Stimulated activated CD4-positive, alpha-beta T cell treated with anti-CD3 and anti-CD28 coated beads, Interleukin-4, amount 100 ng/mL, for 24 hours (primary cell): ENCODE measurements at regions not wholly inside any gene's neighbourhood (a gene's known extent, or its start where the extent isn't known, plus 50 kb on each side); places are given as distances from the start of the nearest gene placed in this dataset.

Experiments used
- DNase-seq: peaks from one replicate; pipeline ENCODE4 v3.0.0-alpha.2; 2020

DNA sequence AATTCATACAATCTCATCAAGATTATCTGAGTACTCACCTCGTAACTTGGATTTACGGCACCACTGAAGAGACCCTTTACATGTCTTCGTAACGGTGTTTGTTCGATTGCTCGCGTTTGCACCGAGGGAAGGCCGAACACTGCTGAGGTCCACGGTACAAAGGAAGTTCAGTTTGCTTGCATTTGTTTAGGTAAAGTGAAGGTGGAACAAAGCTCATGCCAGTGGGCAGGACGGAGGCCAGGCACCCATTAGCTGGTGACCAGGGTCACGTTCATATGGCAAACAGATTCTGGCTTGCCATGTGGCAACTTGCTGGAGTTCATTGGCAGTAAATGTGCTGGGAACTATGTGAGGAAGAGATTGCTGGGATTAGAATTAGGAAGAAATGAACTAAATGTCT, 164.8 kb downstream of the MACROH2A1 start:
- DNase-seq, result no peak

DNA sequence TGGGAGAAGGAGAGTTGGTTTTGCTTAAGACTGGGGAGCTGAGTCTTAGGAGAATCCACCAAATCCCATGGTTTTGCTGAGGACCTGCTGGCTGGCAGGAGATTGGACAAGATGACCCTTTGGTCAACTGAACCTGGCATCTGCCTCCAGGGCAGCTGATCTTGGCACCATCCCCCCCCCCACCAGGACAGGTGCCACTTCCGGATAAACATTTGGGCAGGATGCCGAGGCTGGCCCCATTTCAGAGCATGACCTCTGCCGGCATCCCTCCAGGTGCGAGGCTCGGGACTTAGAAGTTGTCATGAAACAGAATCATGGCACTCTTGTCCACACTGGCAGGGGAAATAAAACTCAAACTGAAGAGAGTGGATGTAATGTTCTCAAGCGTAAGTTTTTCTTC, 165.6 kb downstream of the MACROH2A1 start:
- no peak for DNase-seq

DNA sequence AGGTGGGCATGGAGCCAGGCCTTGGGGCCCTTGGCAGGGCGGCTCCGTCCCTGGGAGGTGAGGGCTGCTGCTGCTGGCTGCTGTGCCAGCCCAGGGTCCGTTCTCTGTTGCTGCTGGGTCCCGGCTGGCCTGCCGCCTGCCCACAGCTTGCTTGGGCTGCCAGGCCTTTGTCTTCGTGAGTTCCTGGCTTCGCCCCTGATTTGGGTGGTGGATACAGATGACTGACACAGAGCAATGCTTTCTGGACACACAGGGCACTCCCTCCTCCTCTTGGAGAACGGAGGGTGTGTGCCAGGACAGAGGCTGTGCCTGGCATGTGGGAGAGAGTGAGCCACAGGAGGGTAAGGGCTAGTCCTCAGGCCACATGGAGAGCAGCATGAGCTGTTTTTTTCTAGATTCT, 166.1 kb downstream of the MACROH2A1 start:
- no peak for DNase-seq

DNA sequence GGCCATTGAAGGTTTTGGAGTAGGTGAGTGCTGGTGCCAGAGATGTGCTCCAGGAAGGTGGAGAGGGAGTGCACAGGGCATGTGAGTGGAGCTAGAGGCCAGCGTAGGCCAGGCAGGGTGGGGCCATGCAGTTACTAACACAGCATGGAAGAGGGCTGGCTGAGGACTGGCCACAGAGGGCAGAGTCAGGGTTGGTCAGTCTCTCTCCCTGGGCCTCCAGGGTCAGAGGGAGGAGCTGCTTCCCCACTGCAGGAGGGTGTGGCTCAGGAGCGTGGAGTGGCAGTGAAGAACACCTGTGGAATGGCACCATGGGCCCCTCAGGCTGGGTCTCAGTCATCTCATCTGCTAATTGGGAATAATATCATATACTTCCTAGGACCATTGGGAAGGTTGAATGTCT, 167.7 kb downstream of the MACROH2A1 start:
- no peak for DNase-seq

DNA sequence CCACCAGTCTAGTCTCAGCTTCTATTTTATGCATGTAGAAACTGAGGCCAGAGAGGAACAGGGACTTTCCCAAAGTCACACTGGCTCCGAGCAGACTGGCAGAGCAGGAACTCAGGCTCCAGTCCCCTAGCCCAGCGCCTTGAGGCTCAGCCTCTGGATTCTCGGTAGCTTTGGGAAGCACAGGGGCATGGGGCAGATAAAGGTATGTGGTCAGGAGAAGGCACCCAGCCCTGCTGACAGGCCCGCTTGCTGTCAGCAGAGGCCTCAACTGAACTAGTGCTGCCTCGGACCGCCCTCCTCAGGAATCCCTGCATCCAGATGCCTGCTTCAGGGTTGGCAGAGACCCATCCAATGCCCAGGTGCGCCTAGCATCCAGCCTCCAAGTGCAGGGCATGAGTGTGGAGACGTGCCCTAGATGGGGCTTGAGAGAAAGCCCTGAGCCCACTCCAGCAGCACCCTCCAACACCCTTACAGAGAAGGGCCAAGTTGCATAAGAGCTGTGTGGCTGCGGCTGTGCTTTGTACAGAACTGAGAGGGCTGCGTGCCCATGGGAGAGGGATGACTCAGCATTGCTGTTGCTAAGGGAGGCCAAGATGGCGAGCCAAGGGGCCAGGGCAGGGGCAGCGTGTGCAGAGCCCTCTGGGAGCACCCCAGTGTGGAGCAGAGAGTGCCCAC, 168.6 kb downstream of the MACROH2A1 start:
- no peak for DNase-seq

DNA sequence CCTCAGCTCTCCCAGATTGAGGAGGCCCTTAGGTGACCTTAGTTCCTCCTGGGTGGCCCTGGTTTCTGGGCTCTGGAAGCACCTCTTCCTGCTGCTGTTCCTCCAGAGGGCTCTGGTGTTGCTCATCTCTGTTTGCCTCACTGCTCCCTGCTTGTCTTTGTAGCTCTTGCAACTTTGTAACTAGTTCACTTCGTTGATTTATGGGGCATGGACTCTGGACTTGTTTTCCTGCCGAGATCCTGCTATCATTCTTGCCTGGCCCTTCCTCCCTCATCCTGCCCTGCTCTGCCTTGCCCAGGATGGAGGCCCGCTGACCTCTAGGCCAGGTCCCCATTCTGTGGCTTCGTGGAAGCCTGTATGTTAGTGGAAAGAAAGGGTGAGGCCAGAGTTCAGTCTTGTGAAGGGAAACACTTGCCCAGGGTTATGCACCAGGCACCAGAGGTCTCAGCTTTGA, 169.3 kb downstream of the MACROH2A1 start:
- DNase-seq, result no peak

DNA sequence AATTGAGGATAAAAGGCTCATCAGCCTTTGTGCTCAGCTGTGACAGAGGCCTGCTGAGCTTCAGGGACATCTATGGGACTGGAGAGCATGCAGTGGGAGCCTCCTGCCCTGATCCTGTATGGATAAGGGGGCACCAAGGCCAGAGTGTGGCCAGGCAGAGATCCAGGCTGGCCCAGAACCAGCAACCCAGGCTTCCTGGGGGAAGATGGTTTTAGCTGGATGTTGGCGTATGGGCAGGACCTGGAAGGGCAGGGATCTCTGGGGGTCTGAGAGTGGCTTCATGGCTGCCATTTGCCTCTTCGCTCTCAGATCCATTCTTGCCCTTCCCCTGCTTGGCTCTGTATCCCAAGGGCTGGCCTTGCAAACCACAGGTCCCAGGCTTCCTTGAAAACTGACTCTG, 169.9 kb downstream of the MACROH2A1 start:
- no peak for DNase-seq

DNA sequence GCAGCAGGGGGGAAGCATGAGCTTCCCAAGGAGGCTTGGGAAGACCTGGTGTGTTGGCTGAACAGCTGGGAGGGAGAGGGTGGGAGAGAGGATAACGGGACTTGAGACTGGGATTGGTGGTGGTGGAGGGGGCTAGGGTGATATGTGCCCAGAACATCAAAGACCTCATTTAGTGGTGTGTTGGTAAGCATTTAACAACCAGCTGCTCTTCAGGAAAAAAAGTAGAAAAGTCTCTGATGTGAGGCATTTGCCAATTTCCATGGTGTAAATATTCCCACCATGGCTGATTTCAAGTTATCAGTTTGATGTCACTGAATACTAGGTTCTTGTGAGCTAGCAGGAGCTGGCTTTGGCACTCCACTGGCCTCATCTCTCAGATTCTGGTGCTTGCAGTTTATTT, 170.8 kb downstream of the MACROH2A1 start:
- DNase-seq, result no peak

DNA sequence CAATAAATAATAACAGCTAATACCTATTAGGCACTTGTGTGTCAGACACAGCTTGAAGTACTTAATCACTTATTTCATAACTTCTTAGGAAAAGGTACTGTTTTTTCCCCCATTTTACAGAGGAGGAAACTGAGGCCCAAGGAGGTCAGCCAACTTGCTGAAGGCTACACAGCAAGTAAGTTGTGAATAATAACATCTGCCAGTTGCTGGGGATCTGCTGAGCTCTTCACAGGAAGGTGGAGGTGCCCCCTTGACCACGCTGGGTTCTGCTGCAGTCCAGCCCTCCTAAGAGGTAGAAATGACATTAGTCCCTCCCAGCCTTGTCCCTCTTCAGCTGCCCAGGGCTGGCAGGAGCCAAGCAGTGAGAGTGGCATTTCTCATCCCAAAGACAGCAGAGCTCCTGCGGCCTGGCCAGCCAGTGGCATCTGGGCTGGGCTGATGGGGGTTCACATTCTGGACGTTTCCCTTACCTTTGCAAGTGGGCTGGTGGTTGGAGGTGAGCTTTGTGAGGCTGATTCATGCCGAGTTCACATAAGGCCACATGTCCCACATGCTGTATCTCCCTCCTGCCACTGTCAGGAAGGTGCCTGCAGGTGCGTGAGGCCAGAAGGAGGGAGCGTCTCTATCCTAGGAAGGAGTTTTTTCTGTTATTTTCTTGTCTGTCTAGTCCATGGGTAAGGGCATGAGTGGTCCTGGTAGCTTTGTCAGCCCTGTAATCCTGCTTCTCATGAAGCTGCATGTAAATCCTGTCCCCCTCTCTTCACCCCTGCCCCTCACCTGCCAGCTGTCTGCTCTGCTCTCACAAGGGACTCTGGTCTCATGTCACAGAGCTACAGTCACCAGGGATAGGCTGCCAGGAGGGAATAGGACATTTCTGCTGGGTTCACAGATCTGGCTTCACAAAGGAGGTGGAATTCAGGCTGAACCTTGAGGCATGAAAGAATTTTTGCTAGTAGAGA, 171.7 kb downstream of the MACROH2A1 start:
- no peak for DNase-seq

DNA sequence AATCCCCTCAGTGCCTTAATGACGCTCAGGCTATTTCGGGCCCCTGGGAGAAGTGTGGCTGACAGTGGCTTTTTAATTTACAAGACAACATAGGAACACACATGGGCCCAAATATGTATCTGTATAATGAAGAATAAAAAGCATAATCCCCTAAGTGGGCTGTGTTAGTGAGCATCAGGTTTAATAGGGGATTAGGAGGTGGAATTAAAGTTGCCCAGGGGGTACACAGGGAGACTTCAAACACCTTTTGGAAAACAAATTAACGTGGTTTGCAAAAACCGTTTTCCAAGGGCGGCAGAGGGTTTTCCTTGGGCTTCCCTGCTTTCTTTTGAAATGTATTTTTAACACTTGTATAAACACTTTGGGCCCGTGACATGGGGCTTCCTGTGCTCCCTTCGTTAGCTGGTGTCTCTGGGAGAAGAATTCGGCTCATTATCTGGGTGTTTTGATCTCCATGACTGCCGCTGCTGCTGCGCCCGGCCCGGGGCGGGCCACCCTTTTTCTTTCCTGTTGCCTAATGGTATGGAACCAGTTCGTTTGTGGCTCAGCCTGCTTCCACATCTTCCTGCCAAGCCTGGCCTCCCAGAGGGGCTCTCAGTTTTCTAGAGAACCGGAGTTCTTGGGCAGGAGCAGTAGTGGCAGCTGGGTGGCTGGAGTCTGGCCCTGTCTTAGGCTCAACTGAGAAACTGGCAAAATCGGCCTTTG, 173.0 kb downstream of the MACROH2A1 start:
- DNase-seq, result no peak

DNA sequence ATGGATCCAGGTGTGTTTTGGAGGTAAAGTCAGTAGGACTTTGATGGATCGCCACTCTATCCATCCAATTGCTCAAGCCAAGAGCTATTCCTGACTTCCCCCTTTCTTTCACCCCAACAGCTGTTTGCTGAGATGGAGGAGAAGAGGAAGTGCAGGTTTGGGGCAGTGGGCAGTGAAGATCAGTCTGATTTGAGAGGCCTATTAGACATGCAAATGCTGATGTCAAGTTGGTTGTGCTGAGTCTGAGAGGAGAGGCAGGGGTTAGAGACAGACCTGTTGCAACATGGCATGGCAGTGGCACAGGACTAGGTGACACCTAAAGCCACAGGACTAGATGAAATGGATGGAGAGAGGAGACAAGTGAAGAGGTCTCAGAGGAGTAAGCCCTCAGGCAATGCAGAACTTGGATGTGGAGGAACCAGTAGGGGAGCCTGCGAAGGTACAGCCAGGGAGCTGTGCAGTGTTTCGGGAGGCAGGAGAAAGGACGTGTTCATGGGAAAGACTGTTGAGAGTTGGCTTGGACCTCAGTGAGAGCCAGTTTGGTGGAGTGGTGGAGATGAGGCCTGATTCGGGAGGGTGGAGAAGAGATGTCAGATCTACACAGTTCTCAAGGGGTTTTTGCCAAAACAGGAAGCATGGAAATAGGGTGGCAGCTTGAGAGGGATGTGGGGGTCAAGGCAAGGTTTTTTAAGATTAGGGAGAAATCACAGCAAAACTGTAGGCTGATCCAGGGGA, 175.0 kb downstream of the MACROH2A1 start:
- no peak for DNase-seq

DNA sequence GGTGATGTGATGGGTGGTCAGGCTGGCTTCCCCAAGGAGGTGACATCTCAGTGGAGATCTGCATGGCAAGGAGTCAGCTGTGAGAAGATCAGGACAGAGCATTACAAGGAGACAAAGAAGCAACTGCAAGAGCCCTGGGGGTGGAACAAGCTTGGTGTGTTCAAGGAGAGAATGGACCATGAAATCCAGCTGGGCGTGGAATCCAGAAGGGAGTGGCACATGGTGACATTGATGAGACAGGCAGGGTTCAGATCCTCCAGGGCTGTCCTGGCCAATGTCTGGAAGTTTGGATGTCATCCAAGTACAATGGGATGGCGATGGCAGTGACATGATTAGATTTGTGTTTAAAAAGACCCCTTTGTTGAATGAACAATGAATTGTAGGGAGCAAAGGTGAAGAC, 175.6 kb downstream of the MACROH2A1 start:
- no peak for DNase-seq

DNA sequence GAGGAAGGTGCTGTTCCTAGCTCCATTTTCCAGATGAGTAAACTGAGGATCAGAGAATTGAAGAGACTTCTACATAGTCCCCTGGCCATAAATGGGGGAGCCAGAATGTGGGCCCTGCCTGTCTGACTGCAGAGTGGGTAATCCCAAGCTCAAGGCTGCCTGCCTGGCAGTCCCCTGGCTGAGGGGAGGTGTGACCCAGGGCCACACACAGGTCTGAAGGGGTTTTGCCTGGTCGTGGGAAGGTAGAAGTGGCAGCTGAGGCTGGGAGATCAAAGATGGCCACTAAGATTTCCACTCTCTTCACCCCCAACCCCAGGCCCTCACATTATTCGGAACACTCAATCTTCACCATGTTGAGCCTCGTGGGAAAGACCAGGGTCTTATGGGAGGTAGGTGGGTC, 176.3 kb downstream of the MACROH2A1 start:
- DNase-seq, result no peak

DNA sequence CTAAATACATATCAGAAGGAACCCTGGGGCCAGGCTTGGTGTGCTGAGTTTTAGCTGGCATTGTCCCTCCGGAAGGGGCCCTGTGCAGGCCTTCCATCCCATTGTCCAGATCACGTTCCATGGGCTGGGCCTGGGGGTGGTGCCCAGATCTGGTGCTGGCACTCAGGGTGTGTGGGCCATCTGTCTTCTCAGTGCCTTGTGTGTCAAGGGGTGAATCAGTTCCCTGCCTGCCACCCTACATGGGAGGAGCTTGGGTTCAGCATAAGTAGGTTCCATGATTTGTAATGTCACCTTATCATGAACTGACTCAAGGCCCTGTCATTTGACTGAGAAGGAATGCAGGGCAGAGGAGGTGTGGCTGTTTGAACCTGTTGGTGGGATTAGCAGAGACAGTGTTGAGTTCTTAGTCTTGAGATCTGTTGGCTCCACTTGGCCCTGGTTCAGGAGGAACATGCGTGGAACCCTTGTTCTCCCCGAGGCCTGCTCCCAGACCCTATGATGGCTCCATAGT, 176.8 kb downstream of the MACROH2A1 start:
- DNase-seq, result no peak

DNA sequence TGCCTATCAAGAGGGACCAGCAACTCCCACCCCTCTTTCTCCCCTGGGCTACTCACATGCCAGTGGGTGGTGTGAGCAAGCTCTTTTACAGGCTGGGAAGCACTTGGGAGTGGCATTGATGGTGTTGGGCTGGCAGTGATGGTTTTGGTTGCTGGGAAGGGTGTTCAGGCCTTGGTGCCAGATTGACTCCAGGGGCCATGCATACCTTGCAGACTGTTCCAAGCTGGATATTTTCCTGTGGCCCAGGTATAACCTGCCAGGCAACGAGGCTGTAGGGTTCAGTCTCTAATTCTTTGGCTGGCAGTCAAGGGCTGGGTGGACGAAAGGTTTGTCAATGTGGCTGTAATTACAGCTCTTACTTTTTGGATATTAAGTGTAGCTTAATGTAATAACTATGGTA, 177.3 kb downstream of the MACROH2A1 start:
- DNase-seq, result no peak

DNA sequence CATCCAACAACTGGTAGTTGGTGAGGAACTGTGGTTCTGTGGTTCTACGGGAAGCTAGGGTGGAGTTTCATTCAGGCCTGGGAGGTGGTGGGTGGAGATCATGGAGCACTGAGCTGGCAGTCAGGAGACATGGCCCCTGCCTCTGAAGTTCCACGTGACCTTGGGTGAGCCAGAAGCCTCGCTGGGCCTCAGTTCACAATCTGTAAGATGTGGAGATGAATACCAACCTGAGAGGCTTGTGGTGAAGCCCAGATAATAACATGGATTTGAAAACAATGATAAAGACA, 177.9 kb downstream of the MACROH2A1 start:
- no peak for DNase-seq

DNA sequence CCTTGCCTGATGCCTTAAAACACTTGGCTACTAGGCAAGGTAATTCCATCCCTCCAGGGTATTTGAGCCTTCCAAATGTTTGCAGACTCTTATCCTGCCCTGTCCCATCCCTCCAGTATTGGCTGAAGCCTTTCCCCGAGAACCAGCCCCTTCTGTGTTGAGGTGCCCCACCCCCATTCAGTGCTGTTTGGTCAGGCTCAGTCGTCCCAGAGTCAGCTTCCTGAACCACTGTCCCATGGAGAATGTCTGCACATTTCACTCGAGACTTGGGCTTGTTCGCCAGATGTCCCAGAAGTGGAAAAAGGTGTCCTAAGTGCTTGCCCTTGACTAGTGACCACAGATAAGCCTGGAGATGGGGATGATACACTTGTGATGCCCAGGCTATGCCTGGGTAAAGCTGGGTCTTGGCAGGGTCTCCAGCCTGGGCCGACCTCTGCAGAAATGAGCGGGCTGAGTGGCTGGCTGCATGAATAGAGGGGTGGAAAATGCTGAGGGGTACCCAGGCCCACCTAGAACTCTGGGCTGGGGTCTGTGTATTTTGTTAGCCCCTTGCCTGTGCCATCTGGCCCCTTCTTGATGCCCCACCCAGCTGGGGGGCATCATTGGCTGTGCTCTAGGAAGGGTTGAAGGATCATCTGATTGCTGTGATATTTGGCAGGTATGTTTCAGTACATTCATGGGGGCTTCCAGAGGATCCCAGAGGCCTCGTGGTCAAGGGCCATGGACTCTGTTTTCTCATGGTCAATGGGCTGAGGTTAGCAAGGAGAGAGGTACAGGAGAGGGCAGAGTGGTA, 178.4 kb downstream of the MACROH2A1 start:
- no peak for DNase-seq

DNA sequence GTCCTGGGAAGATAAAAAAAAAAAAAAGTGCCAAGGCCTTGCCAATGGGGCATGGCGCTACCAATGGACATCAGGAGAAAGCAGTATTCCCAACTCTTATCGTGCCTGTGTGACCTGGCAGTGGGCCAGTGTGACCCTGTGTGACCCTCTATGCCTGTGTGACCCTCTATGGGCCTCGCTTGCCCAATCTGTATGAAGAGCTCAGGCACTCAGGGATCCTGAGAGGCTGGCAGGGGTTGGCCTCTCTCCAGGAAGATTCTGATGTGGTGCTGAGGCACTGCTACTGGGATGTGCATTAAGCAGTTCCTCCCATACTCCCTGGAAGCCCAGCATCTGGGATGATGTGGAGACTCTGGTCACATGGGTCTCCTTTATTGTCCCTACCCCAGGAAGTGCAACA, 179.2 kb downstream of the MACROH2A1 start:
- DNase-seq, result no peak

DNA sequence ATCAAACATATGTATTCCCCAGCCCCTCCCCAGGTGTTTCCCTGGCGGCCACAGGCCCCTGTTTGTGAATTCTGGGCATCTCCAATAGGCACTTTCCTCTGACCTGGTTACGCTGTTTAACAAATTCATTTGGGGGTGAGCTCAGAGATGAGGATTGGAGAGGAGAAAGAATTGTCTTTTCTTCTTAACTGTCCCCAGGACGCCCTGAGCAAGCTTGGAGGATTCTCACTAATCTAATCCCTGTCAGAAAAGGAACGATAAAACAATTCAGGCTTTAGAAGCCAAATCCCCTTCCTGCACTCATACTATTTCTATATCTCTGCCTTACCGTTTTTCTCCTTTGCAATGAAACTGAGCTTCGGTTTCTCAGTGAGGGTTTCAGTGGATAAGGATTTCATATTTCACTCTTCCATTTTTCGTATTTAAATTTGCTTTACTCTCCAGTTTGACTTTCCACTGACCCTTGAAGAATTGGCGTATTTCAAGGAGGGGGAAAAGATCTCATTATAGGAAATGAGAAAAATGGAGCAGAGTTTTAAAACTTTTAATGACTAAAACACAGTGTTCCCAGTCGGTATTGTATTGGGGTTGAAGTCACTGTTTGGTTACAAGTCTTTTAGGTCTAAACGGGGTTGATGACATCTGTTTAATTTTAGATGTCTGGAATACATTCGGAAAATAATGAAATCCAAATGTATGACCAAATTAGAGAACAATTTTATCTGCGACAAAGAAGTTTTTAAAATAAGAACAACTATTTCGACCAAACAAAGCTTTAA, 180.1 kb downstream of the MACROH2A1 start:
- DNase-seq, result no peak

DNA sequence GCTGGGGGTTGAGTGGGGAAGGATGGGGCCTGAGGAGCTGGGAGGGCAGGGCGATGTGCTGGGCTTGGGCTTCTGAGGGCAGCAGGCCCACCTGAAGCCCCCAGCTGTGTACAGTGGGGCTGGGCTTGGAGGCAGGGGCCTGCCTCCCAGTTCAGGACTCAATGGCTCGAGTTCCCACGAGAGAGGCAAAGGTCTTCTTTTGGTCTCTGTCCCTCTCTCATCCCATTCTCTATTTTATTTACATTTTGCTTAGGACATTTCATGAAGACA, 180.6 kb downstream of the MACROH2A1 start:
- no peak for DNase-seq

DNA sequence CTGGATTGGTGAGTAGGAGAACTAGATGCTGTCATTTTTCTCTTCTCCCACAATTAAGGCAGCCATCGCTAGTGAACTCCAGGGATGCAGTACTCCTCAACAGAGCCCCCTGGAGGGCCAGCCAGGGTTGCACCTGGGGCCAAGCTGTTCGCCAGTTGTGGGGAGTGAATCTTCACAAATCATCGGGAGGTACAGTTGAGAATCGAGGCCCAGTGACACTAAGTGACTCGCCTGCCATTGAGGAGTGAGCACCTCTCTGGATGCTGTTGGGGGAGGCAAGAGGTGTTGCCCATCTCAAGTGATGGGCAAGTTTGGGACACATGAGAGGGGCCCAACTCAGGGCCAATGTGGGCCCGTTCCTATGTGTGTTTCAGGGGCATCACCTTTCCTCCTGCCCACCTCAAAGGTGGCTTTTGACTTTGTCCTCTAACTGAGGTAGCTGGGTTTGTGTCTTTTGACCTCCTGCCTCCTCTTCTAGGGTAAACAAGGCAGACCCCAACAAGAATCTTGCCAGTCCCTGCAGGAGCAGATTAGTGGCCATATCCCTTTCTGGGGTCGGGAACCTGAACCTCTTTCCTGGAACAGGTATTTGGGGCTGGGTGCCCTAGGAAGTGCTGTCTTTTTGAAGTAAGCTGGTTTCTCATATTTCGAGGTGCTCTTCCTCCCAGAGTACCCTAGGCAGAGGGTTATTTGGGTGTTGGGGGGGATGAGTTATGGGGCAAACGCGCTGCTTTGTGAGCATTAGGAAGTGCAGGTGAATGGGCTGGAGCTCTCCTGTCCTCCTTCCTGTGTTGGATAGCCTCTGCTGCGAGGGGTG, 181.2 kb downstream of the MACROH2A1 start:
- DNase-seq, result no peak
